Bronchial epithelial cell (primary cell): ENCODE measurements at regions not wholly inside any gene's neighbourhood (a gene's known extent, or its start where the extent isn't known, plus 50 kb on each side); places are given as distances from the start of the nearest gene placed in this dataset.
A peak's percentile ranks its signal among the peaks of the same experiment; 100 is the strongest.

Experiments used
- DNase-seq: peaks from one replicate; pipeline ENCODE4 v3.0.0-alpha.2; 2010; ENCODE audit warnings: low read depth
- FAIRE-seq: peaks from 2 replicates; lab custom pipeline; 2011; peaks lifted over from hg19 to GRCh38; lab: Jason Lieb, UNC
- H3K27me3 ChIP-seq: 2 replicates; pipeline ENCODE4 v1.5.1; 2011; ENCODE audit warnings: low read length; ENCODE audit not compliant: control insufficient read depth, insufficient read depth
- H3K36me3 ChIP-seq: 2 replicates; pipeline ENCODE4 v1.5.1; 2011; ENCODE audit warnings: low read length; ENCODE audit not compliant: control insufficient read depth, insufficient read depth
- H3K4me3 ChIP-seq: 2 replicates; pipeline ENCODE4 v1.5.1; 2011; ENCODE audit warnings: mild to moderate bottlenecking, low read depth, low read length, control low read depth
- TF ChIP-seq, protein P1 (sequence below): IDR thresholded peaks from 2 replicates; pipeline ENCODE4 v1.5.1; 2011; ENCODE audit warnings: mild to moderate bottlenecking, moderate library complexity, low read length, control low read depth, inconsistent platforms; ENCODE audit not compliant: insufficient read depth, severe bottlenecking

DNA sequence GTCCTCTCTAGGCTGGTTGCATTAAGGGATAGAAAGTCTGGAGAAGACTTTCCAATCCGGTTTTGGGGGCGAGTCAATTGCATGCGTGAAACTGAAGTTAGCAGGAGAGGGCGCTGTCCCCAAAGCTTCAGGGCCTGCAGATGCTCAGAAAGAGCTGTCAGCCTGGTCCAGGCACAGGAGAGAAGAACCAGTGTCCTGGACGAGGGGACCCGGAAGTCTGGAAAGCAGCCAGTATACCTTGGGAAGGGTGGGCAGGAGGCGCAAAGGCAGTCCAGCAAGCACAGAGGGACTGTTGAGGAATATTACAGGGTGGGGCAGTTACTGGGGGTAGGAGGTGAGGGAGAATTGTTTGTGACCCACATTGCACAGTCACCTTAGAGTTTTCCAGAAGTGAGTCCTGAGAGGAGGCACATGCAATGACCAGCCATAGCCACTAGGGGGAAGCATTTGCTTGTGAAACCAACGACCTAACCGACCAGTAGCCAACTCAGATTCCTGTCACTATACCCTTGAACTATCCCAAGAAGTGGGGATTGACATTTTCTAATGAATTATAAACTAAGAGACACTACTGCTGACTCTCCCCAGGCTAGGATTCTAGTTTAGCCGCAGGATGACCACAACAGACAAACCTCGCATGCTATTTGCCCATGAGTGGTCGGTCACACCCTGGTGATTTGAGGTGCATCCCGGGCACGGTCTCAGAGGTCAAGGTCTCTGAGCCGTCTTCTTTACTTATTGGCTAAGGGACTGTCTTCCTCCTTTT, 172.8 kb downstream of the RDH14 start:
- Histone ChIP-seq H3K36me3 (no peaks in the 10 kb centered on the region), H3K4me3 (no peak overlapping the region), H3K27me3 (no peaks in the 10 kb centered on the region)
- peak; percentile 70 for DNase-seq
- TF ChIP-seq, protein P1, sequence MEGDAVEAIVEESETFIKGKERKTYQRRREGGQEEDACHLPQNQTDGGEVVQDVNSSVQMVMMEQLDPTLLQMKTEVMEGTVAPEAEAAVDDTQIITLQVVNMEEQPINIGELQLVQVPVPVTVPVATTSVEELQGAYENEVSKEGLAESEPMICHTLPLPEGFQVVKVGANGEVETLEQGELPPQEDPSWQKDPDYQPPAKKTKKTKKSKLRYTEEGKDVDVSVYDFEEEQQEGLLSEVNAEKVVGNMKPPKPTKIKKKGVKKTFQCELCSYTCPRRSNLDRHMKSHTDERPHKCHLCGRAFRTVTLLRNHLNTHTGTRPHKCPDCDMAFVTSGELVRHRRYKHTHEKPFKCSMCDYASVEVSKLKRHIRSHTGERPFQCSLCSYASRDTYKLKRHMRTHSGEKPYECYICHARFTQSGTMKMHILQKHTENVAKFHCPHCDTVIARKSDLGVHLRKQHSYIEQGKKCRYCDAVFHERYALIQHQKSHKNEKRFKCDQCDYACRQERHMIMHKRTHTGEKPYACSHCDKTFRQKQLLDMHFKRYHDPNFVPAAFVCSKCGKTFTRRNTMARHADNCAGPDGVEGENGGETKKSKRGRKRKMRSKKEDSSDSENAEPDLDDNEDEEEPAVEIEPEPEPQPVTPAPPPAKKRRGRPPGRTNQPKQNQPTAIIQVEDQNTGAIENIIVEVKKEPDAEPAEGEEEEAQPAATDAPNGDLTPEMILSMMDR, result peak; percentile 96
- peak; percentile 36 for FAIRE-seq

DNA sequence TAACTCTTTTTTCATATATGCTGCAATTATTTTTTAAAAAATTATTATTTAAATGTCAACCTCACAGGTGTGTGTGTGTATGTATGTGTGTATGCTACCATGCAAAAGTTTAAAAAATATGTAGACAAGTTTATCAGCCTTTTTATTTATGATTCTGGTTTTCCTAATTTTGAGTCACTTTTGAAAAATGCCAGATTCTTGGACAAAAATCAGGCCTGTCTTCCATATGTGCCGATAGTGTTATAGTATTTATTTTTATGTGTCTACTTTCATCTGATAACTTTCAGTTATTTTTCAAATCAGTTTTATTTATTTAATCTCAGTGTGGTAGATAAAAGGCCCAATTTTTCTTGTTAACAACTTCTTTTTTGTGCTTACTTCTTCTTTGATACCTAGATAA, 176.2 kb downstream of the RDH14 start:
- DNase-seq (no peak), FAIRE-seq (no peak)
- Histone ChIP-seq H3K36me3 (no peaks in the 10 kb centered on the region), H3K27me3 (no peaks in the 10 kb centered on the region), H3K4me3 (no peak overlapping the region)
- TF ChIP-seq, protein P1, result no peak

DNA sequence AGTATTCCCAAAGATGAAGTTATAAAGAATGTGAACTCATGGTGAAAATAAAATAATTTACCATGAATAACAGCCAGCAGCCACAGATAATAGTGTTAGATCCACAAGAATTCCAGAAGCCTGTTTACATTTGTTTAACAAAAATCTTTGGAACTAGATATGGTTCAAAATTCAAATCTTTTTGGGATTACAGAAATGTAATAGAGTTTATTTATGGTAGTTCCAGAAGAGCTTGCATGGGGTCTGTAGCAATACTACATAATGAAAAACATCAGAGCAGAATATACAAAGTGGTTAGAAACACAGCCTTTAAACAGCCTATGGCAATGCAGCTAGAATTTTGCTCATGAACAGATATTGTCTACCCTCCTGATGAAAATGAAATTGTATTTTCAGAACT, 179.1 kb downstream of the RDH14 start:
- no peak overlapping the region for H3K4me3 ChIP-seq
- TF ChIP-seq, protein P1, result no peak
- H3K27me3 ChIP-seq, result no peaks in the 10 kb centered on the region
- H3K36me3 ChIP-seq, result no peaks in the 10 kb centered on the region
- FAIRE-seq (no peak), DNase-seq (no peak)

DNA sequence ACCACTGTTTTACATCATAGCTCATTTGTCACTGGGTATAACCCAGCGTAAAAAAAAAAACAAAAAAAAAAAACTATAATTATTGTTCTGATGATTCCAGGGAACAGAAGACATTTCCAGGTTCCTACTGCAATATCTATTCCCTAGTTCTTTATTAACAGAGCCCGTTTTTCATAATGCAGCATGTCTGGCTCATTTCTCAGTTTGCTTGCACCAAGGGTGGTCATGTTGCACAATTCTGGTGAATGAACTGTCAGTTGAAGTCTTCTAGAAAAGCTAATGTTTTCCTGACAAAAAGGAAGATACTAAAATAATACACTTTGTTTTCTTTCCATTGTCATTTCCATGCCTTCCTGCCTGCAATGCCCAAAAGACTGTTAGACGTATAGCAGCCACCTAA, 180.1 kb downstream of the RDH14 start:
- Histone ChIP-seq H3K4me3 (no peak overlapping the region), H3K36me3 (no peaks in the 10 kb centered on the region), H3K27me3 (no peaks in the 10 kb centered on the region)
- no peak for FAIRE-seq
- no peak for DNase-seq
- TF ChIP-seq, protein P1, result no peak

DNA sequence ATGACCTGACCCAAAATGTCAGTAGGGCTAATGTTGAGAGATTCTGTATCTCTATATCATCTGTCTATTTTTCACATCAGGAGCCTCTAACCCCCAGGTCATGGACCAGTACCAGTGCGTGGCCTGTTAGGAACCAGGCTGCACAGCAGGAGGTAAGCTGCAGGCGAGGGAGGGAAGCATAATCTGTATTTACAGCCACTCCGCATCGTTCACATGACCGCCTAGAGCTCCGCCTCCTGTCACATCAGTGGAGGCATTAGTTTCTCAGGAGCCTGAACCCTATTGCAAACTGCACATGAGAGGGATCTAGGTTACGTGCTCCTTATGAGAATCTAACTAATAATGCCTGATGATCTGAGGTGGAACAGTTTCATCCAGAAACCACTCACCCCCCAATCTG, 180.6 kb downstream of the RDH14 start:
- no peaks in the 10 kb centered on the region for H3K36me3 ChIP-seq
- TF ChIP-seq, protein P1, result no peak
- H3K4me3 ChIP-seq, result no peak overlapping the region
- H3K27me3 ChIP-seq, result no peaks in the 10 kb centered on the region
- FAIRE-seq, result no peak
- no peak for DNase-seq

DNA sequence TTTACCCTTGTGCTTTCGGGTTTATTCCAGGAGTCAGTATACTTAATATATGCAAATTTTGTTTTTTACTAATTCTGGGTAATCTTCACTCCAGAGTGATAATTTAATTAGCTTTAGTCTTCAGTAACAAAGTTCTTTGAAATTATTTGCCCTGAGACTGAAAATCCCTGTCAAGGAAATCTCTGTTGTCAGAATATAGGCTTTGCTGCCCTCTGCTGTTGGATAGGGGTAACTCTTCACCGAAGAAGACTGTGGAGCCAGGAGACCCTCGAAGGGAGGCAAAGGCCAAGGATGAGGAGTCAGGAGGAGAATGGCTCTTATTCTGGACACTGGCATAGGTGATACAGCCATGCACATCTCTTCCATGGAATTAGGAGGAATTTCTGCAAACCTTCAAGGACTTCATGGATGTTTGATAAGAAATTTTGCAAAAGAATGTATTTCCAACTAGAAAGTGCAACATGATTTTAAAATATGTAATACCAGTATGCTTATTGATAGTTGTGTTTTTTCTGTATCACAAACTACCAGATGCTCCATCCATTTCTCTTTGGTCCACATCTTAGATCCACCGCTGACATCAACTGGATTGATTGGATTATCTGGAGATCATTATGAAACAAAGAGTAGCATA, 182.3 kb downstream of the RDH14 start:
- FAIRE-seq, result peak; percentile 60

More for the DNA sequence above, 182.3 kb downstream of the RDH14 start:
- TF ChIP-seq, protein P1, result peak; percentile 63
- DNase-seq, result peak; percentile 36
- Histone ChIP-seq H3K27me3 (no peaks in the 10 kb centered on the region), H3K36me3 (no peaks in the 10 kb centered on the region), H3K4me3 (no peak overlapping the region)
